GM12878 (cell line): ENCODE measurements at regions not wholly inside any gene's neighbourhood (a gene's known extent, or its start where the extent isn't known, plus 50 kb on each side); places are given as distances from the start of the nearest gene placed in this dataset.

Experiments used
- ATAC-seq: fragments of 200-7000 bp; cut with Tn5 transposase; 3 replicates; pipeline ENCODE4 v1.9.1; 2020; ENCODE audit warnings: mild to moderate bottlenecking, moderate library complexity
- BruUV-seq: library from RNA; stranded (reverse); fragments of 400-500 nt; replicated peaks from 2 replicates; lab custom pipeline; 2021; lab: Mats Ljungman, UMichigan
- CTCF ChIA-PET: fragments of 300-600 bp; sonication (Branson Sonifier 250); formaldehyde crosslinking; extraction: SDS; loops from one replicate; lab custom pipeline; 2021; ENCODE audit warnings: inconsistent platforms; lab: Yijun Ruan, JAX
- POLR2A ChIA-PET: fragments of 350-600 bp; formaldehyde crosslinking; extraction: SDS; loops from one replicate; lab custom pipeline; 2021; ENCODE audit warnings: inconsistent platforms; lab: Charles Lee
- RAD21 ChIA-PET: fragments of 300-600 bp; sonication (Branson Sonifier 250); formaldehyde crosslinking; loops from one replicate; lab custom pipeline; 2023; ENCODE audit warnings: antibody characterized with exemption; ENCODE audit not compliant: unreplicated experiment; lab: Charles Lee
- SMC1A ChIA-PET: fragments of 300-600 bp; sonication (Branson Sonifier 250); formaldehyde crosslinking; loops from one replicate; lab custom pipeline; 2023; ENCODE audit not compliant: unreplicated experiment, uncharacterized antibody; lab: Charles Lee
- DNase-seq: peaks from one replicate; pipeline ENCODE4 v3.0.0-alpha.2; 2011; ENCODE audit warnings: low read depth, low spot score
- FAIRE-seq: peaks from 3 replicates; lab custom pipeline; 2011; peaks lifted over from hg19 to GRCh38; lab: Jason Lieb, UNC
- H2AFZ ChIP-seq: 2 replicates; pipeline ENCODE4 v1.6.0; 2011; ENCODE audit warnings: low read depth, low read length, control low read depth; ENCODE audit not compliant: control insufficient read depth
- H3K27ac ChIP-seq: 2 replicates; pipeline ENCODE4 v1.5.1; 2011; ENCODE audit warnings: control low read depth; ENCODE audit not compliant: control insufficient read depth, insufficient read depth
- H3K27me3 ChIP-seq, 2 experiments: replicated peaks in 1 of 2; 2 replicates each; pipeline versions ENCODE4 v1.6.0 to v1.6.1; 2011; ENCODE audit warnings: low read length in 1 of 2; ENCODE audit not compliant: control insufficient read depth in 2 of 2, insufficient read depth in 2 of 2
- H3K36me3 ChIP-seq, 2 experiments: 2 replicates each; pipeline ENCODE4 v1.5.1; 2011; ENCODE audit warnings: low read length in 1 of 2; ENCODE audit not compliant: control insufficient read depth in 2 of 2, insufficient read depth in 2 of 2
- H3K4me1 ChIP-seq: 2 replicates; pipeline ENCODE4 v1.6.1; 2011; ENCODE audit warnings: mild to moderate bottlenecking, low read length, moderate library complexity, mixed read lengths; ENCODE audit not compliant: control insufficient read depth, insufficient read depth
- H3K4me2 ChIP-seq: 2 replicates; pipeline ENCODE4 v1.6.0; 2011; ENCODE audit warnings: control low read depth; ENCODE audit not compliant: control insufficient read depth, insufficient read depth
- H3K4me3 ChIP-seq: fragments of 200-600 bp; sonication (generic); 2 replicates; pipeline ENCODE4 v1.5.1; 2016
- H3K79me2 ChIP-seq: 2 replicates; pipeline ENCODE4 v1.6.0; 2011; ENCODE audit warnings: low read length; ENCODE audit not compliant: control insufficient read depth, insufficient read depth
- H3K9ac ChIP-seq: 2 replicates; pipeline ENCODE4 v1.8.0; 2011; ENCODE audit warnings: low read length, control low read depth, mixed read lengths; ENCODE audit not compliant: control insufficient read depth, insufficient read depth
- H3K9me3 ChIP-seq: replicated peaks from 3 replicates; pipeline ENCODE4 v1.5.1; 2011; ENCODE audit warnings: mild to moderate bottlenecking, low read length; ENCODE audit not compliant: control insufficient read depth, insufficient read depth
- H4K20me1 ChIP-seq: 2 replicates; pipeline ENCODE4 v1.6.0; 2011; ENCODE audit not compliant: control insufficient read depth, insufficient read depth
- CREM ChIP-seq: IDR thresholded peaks from 2 replicates; pipeline ENCODE4 v1.6.1; 2014; ENCODE audit warnings: antibody characterized with exemption, low read depth
- DPF2 ChIP-seq: fragments of 450-650 bp; IDR thresholded peaks from 2 replicates; pipeline ENCODE4 v1.6.1; 2017; ENCODE audit warnings: mild to moderate bottlenecking
- JUND ChIP-seq: IDR thresholded peaks from 2 replicates; pipeline ENCODE4 v1.6.1; 2012; ENCODE audit warnings: low read depth, mild to moderate bottlenecking, low read length, improper control_type of control experiment, moderate library complexity
- LARP7 ChIP-seq: fragments of 450-650 bp; IDR thresholded peaks from 2 replicates; pipeline ENCODE4 v1.6.1; 2017; ENCODE audit warnings: mild to moderate bottlenecking
- NFXL1 ChIP-seq: fragments of 450-650 bp; IDR thresholded peaks from 2 replicates; pipeline ENCODE4 v1.6.1; 2017; ENCODE audit warnings: antibody characterized with exemption, mild to moderate bottlenecking, borderline replicate concordance
- NR2C1 ChIP-seq: fragments of 450-650 bp; IDR thresholded peaks from 2 replicates; pipeline ENCODE4 v1.6.1; 2017; ENCODE audit warnings: antibody characterized with exemption, mild to moderate bottlenecking, moderate library complexity
- SMAD1 ChIP-seq: fragments of 450-650 bp; IDR thresholded peaks from 2 replicates; pipeline ENCODE4 v1.6.1; 2018; ENCODE audit warnings: mild to moderate bottlenecking, low read depth; ENCODE audit not compliant: partially characterized antibody
- WGBS: methylation state at CpG from one replicate; pipeline ENCODE4 v1.1.6; 2016; ENCODE audit warnings: low lambda C conversion rate; ENCODE audit not compliant: insufficient replicate concordance, insufficient coverage; ENCODE audit errors: missing lambda C conversion rate; 5-methylcytosine and 5-hydroxymethylcytosine counted together
- in situ Hi-C: fragments of 300-500 bp; cut with MboI; formaldehyde crosslinking; loops from 9 replicates; pipeline ENCODE4 v1.14.3; 2018; ENCODE audit warnings: mixed read lengths
- intact Hi-C: fragments of 100-400 bp; cut with micrococcal nuclease; formaldehyde crosslinking; loops from one replicate; pipeline ENCODE4 v1.14.2; 2022; ENCODE audit not compliant: unreplicated experiment
- TF ChIP-seq, protein P1 (sequence below): IDR thresholded peaks from 2 replicates; pipeline ENCODE4 v1.6.1; 2012; ENCODE audit warnings: low read length, inconsistent platforms
- TF ChIP-seq, protein P2 (sequence below): fragments of 450-650 bp; IDR thresholded peaks from 2 replicates; pipeline ENCODE4 v1.6.1; 2016; ENCODE audit warnings: mild to moderate bottlenecking
- TF ChIP-seq, protein P3 (sequence below): fragments of 450-650 bp; IDR thresholded peaks from 2 replicates; pipeline ENCODE4 v1.6.1; 2017; ENCODE audit warnings: mild to moderate bottlenecking, low read depth, inconsistent platforms; ENCODE audit not compliant: poor library complexity, severe bottlenecking
- TF ChIP-seq, protein P4 (sequence below): fragments of 450-650 bp; IDR thresholded peaks from 2 replicates; pipeline ENCODE4 v1.6.1; 2016; ENCODE audit warnings: mild to moderate bottlenecking

DNA sequence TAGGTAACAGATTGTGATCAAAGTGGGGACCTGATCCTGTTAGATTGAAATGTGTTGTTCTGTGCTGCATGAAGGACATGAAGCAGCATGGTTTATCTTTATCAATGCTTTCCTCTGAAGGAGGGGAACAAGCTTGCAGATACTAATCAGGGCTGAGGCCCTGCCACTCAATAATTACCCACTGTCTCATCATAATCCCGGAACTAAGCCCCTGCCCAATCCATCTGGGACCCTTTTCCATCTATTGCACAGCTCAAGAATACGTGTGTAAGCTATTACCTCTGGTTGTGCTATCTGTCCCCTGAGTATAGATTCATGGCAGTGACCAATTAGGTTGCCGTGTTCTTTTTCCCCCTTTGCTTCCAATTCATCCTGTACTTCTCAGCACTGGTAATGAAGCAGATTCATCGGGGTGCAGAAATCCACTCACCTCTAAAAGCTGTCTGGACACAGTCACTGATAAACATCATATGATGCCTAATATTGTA lies 67.8 kb downstream of the OTX2 start:
- TF ChIP-seq JUND = no peak
- no peak for TF ChIP-seq CREM
- TF ChIP-seq NR2C1 = no peak
- TF ChIP-seq, protein P1, sequence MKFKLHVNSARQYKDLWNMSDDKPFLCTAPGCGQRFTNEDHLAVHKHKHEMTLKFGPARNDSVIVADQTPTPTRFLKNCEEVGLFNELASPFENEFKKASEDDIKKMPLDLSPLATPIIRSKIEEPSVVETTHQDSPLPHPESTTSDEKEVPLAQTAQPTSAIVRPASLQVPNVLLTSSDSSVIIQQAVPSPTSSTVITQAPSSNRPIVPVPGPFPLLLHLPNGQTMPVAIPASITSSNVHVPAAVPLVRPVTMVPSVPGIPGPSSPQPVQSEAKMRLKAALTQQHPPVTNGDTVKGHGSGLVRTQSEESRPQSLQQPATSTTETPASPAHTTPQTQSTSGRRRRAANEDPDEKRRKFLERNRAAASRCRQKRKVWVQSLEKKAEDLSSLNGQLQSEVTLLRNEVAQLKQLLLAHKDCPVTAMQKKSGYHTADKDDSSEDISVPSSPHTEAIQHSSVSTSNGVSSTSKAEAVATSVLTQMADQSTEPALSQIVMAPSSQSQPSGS = no peak
- no peak for TF ChIP-seq LARP7
- TF ChIP-seq DPF2 = no peak
- TF ChIP-seq, protein P2, sequence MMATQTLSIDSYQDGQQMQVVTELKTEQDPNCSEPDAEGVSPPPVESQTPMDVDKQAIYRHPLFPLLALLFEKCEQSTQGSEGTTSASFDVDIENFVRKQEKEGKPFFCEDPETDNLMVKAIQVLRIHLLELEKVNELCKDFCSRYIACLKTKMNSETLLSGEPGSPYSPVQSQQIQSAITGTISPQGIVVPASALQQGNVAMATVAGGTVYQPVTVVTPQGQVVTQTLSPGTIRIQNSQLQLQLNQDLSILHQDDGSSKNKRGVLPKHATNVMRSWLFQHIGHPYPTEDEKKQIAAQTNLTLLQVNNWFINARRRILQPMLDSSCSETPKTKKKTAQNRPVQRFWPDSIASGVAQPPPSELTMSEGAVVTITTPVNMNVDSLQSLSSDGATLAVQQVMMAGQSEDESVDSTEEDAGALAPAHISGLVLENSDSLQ = no peak
- TF ChIP-seq, protein P3, sequence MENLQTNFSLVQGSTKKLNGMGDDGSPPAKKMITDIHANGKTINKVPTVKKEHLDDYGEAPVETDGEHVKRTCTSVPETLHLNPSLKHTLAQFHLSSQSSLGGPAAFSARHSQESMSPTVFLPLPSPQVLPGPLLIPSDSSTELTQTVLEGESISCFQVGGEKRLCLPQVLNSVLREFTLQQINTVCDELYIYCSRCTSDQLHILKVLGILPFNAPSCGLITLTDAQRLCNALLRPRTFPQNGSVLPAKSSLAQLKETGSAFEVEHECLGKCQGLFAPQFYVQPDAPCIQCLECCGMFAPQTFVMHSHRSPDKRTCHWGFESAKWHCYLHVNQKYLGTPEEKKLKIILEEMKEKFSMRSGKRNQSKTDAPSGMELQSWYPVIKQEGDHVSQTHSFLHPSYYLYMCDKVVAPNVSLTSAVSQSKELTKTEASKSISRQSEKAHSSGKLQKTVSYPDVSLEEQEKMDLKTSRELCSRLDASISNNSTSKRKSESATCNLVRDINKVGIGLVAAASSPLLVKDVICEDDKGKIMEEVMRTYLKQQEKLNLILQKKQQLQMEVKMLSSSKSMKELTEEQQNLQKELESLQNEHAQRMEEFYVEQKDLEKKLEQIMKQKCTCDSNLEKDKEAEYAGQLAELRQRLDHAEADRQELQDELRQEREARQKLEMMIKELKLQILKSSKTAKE = no peak
- TF ChIP-seq SMAD1 = no peak
- TF ChIP-seq, protein P4, sequence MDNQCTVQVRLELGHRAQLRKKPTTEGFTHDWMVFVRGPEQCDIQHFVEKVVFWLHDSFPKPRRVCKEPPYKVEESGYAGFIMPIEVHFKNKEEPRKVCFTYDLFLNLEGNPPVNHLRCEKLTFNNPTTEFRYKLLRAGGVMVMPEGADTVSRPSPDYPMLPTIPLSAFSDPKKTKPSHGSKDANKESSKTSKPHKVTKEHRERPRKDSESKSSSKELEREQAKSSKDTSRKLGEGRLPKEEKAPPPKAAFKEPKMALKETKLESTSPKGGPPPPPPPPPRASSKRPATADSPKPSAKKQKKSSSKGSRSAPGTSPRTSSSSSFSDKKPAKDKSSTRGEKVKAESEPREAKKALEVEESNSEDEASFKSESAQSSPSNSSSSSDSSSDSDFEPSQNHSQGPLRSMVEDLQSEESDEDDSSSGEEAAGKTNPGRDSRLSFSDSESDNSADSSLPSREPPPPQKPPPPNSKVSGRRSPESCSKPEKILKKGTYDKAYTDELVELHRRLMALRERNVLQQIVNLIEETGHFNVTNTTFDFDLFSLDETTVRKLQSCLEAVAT = no peak
- TF ChIP-seq NFXL1 = no peak
- ATAC-seq (no peak), DNase-seq (no peak), FAIRE-seq (no peak)
- ChIA-PET RAD21 (no interaction called here), CTCF (no interaction called here), POLR2A (interaction anchor here (0.9 kb wide), 1 partner anchor 11 kb away, joined by 3 read pairs; no protein-coding TSS in a partner anchor), SMC1A (no interaction called here)
- Histone ChIP-seq H3K9me3 (no peaks in the 10 kb centered on the region), H3K9ac (no peak overlapping the region), H3K4me1 (no peaks in the 10 kb centered on the region), H3K27ac (no peak overlapping the region), H3K27me3 (no peaks in the 10 kb centered on the region), H3K79me2 (no peaks in the 10 kb centered on the region), H2AFZ (no peak overlapping the region), H3K4me2 (no peak overlapping the region), H3K36me3 (no peaks in the 10 kb centered on the region), H4K20me1 (no peaks in the 10 kb centered on the region), H3K4me3 (no peak overlapping the region)
- intact Hi-C loops = no loop called here
- in situ Hi-C loops = no loop called here
- BruUV-seq = no TSS peak
- 22% methylated on average over 4 of the region's 4 CpGs for WGBS
